Dermis microvascular lymphatic vessel endothelial cell (primary cell): ENCODE measurements at regions not wholly inside any gene's neighbourhood (a gene's known extent, or its start where the extent isn't known, plus 50 kb on each side); places are given as distances from the start of the nearest gene placed in this dataset.

ENCODE experiments used
- DNase-seq, 2 donors: peaks; one replicate each; pipeline versions ENCODE4 v3.0.0 to v3.0.0-alpha.2; 2010; ENCODE audit warnings: low read depth in 2 of 2

DNA sequence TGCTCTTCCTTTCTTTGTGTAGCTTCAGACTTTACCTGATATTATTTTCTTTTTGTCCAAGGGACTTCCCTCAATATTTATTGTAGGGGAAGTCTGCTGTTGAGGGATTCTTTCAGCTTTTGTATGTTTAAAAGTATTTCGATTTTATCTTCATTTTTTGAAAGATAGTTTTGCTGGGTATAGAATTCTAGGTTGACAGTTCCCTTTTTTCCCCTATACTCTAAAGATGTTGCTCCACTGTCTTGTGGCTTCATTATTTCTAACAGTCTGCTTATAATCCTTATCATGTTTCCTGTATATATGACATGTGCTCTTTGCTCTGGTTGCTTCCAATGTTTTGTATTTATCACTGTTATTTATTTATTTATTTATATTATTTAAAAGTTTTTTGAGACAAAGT, 57.3 kb downstream of the CYTL1 start:
- DNase-seq: no peak

DNA sequence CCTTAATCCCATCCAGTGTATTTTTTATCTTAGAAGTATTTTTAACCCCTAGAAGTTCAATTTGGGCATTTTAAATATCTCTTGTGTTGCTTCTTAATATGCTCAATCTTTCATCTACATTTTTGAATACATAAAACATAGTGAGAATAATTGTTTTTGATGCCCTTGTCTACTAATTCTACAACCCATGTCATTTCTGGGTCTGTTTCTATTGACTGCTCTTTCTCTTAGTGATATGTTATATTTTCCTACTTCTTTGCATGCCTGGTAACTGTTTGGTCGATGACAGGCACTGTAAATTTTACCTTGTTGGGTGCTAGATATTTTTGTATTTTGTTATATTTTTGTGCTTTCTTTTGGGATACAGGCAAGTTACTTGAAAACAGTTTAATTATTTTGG, 56.3 kb downstream of the CYTL1 start:
- no peak for DNase-seq
